GM21423 (cell line): ENCODE measurements at regions not wholly inside any gene's neighbourhood (a gene's known extent, or its start where the extent isn't known, plus 50 kb on each side); places are given as distances from the start of the nearest gene placed in this dataset.
"Not testable (repeated sequence)": the region's sequence is repeated elsewhere in the genome, so short reads cannot be mapped to it uniquely, and the experiment has no call there.

Experiments used
- ATAC-seq: cut with Tn5 transposase; IDR thresholded peaks from one replicate; pipeline ENCODE4 v1.9.1; 2021; ENCODE audit warnings: mild to moderate bottlenecking, moderate library complexity; ENCODE audit not compliant: unreplicated experiment

DNA sequence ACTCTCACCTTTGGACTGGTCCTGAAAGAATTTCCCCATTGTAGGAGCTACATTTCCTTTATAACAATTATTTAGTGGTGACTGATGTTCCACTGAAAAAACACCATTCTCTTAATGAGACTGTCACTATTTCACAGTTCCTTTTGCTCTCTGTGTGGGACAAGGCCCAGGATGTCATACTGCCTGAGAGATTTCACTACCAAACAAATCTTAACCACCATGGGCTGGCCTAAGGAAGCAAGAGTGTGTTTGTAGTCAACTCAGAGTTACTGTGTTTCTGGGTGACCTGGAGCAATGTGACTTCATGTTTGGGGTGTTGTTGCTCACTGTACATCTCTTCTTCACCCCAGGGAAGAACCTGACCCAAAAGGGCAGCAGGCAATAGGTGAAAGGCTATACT lies 50.1 kb upstream of the ZNF608 start:
- no peak for ATAC-seq

DNA sequence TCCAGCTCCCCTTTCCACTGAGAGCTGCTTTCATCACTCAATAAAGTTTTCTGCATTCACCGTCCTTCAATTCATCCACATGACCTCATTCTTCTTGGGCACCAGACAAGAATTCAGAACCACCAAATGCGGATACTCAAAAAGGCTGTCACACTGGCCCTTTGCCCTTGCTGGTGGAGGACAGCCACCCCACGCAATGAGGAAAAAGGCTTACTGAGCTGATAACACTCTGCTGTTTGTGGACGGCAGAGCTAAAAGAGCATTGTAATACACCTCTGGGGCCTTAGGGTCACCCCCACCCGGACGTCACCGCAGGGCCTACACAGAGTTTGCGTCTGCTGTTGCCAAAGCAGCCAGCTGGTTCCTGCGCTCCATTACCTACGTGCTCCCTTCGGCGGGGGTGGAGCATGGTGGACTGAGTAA lies 51.2 kb upstream of the ZNF608 start:
- ATAC-seq: no peak

DNA sequence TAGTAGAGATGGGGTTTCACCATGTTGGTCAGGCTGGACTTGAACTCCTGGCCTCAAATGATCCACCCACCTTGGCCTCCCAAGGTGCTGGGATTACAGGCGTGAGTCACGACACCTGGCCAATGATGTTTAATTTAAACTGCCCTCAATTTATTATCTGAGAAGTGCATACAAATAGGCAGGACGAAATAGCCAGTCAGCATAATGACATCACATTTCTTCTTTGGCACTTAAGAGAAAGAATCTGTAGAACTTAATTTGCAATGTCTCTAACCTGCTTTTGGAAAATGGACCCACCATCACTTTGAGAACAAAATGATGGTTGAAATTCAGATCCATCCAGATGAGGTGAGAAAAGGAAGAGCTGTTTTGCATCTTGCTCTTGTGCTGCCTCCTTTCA lies 52.5 kb upstream of the ZNF608 start:
- no peak for ATAC-seq

DNA sequence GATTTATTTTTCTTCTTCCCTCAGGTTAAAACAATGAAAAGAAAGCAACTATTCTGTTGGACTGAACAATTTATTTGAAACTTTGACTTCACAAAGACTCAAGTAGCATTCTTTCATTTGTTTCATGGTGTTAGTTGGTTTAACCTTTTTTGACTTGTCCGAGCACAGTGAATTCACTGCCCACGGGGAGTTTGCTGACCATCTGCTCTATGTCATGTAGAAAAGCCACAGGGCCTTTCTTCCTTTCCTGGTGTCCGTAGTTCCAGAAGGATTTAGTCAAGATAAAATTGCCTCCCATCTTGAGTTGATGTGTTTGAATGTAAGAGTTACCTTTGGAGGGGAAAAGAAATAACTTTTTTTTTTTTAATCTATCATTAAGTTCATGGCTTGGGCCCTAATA lies 55.1 kb upstream of the ZNF608 start:
- no peak for ATAC-seq

DNA sequence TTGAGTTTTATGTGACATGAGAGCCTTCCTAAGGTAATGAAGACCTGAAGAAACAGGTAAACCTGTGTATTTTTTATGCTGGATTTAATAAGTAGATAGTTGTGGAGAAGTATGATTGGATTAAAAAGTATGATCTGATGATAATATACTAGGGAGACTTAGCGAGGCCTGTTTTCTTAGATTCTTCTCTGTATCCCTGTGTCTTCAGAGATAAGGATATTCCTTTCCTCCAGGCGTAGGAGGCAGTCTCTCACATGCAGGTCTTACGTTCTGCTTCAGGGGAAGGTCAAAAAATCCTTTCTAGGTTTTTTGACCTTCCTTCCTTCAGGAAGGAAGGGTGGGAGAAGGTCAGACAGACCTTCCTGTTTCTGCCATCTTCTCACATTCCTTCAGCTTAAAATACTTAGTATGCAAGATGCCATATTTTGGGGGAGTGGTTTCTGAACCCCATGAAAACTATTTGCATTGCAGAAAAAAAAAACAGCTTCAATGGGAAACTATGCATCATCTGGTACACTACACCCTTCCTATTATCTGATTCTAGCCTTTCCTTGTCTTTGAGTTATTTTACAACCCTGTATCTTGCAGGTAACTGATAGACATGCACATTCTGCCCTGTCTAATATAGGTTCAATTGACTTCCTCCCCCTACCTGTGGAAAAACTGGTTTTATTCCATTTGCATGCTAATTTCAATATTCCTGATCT lies 57.3 kb upstream of the ZNF608 start:
- ATAC-seq: no peak

DNA sequence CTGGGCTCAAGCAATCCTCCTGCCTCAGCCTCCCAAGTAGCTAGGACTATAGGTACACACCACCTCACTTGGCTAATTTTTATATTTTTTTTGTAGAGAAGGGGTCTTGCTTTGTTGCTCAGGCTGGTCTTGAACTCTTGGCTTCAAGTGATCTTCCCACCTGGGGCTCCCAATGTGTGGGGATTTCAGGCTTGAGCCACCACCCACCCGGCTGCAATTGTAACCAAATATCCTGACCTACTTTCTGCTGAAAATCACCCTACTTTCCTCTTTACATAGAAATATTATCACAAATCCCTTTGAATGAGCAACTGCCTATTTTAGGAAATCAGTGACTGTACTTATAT lies 59.6 kb upstream of the ZNF608 start:
- ATAC-seq: no peak

DNA sequence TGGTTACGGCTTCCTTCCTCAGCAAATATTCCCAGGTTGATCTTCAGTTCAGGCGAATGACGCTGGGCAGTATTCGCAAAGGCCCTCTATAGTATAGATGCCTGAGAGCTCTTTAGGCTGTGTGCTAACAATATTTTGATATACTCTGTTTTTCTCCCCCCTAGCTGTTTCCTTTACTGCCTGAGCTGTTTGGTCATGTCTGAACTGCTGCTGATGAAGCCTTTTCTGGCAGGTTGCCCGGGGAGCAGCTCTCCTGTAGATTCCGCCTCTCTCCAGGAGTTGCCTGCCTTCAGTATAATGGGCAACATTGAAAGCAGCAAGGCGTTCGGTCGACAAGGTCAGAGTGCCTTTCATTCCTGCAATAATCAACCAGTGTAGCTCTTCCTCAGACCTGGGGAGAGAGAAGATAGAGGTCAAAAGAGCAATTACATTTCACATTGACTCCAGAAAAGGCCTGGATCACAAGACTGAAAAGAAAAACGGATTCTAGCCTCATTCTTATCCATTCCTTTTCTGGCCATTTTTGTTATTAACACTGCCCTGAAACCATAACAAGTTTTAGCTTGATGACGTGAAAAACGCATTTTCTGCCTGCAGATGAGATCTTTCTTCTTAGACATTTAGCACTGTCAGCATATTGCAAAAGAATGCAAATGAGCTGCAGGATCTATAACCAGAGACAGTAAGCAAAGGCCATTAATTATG lies 60.1 kb upstream of the ZNF608 start:
- no peak for ATAC-seq

DNA sequence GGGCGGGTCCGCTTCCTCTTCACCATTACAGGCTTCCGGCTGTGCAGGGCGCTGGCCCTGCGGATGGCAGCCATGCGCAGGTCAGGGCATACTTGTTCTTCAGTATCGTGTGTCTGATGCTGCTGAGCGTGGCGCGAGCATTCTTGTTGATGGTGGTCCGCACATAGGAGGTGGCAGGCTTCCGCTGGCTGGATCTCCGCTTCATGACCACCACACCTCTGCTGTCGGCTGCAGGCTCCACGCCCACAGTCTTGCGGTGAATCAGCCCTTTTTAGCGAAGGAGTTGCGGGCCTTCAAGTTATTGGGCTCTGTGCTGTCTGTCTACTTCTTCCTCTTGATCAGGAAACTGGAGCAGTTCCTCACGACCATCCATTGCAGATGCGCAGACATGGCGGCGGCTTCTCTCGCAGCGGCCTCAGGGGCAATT lies 62.4 kb upstream of the ZNF608 start:
- ATAC-seq: no peak

DNA sequence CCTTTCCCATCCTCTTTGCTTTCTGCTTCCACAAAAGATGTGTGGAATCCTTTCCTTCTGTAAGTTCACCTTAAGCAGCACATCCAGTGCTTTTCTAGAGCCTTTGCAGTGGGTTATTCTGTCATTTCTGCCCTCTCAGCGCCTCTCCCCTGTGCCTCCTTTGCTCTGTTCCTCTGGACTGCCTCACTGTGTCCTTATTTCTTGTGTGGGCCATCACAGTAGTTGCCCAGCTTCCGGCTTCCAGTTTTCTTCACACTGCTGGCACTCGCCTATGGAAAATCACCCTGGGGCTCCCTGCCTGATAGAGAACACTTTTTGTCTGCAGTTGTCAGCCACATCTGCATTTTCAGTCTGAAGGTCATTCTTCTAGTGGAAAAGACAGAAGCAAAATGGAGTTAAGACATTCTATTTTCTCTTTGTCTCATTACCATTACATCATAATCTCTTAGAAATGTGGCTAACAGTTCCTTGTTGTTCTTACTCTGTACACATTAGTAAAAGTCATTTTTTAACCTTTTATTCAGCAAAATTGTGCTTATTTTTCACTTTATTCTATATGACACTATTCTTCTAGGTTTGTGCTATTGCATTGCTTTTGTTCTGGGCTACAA lies 64.1 kb upstream of the ZNF608 start:
- ATAC-seq: no peak

DNA sequence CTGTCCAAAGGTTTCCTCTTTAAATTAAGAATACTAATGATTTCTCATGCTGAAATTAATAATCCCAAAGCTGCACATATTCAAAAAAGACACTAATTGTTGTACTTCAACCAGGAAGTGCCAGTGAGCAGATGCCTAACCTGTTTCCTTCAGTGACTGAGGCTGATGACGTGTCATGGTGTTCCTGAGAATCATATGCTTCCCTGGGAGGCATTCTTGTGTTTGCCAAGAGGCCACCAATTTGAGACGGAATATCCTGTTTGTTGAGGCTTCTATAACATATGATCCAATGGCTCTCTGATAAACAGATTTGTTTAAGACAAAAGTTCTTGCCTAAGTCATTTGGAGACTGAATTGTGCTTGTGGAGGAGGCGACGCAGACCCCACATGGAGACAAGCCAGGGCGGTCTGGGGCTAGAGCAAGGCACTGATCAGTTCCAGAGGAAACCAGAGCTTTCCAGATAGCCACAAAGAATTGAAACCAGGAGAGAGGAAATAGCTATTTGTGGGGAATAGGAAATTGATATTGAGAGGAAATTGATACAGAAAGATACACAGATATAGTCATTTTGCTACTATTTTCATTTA lies 66.4 kb upstream of the ZNF608 start:
- ATAC-seq: no peak

DNA sequence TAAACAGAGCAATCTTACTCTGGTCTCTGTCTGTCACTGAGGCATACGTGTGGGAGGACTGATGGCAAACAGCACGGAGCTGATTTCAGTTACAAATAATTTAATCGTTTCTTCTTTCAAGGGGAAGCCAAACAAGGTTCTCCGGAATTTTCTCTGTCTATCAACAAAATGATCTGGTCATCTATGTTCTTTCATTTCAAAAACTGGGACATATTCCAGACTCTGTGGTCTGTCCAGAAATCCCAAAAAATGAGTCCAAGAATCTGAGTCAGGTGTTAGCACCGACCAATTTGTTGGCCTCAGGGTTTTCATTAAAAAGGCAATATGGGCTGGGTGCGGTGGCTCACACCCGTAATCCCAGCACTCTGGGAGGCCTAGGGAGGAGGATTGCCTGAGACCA lies 69.9 kb upstream of the ZNF608 start:
- no peak for ATAC-seq

DNA sequence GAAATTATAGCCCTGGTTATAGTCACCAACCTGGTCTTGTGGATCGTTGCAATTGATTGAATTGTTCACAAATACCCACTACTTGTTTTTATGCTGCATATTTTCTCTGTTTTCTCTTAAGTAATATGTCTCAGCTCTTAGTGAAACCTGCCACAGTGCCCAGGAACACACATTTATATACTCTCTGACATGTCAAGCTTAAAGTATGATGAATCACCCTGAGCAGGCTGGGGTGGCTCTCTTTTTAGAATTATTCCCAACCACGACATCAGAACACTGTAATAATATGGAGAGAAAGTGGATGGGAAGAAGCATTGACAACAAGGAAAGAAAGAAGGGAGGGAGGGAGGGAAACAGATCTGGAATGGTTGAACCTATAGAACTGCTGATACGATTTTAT lies 72.8 kb upstream of the ZNF608 start:
- no peak for ATAC-seq

DNA sequence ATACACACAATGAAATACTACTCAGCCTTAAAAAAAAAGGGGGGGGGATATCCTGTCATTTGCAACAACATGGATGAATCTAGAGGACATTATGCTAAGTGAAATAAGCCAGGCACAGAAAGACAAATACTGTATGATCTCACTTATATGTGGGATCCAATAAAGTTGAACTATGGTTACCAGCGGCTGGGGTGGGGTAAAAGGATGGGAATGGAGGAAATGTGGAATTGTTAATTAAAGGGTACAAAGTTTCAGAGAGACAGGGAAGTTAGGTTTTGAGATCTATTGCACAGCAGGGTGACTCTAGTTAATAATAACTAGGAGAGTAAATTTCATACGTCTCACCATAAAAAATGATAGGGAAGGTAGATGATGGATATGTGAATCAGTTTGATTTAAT lies 76.2 kb upstream of the ZNF608 start:
- no peak for ATAC-seq

DNA sequence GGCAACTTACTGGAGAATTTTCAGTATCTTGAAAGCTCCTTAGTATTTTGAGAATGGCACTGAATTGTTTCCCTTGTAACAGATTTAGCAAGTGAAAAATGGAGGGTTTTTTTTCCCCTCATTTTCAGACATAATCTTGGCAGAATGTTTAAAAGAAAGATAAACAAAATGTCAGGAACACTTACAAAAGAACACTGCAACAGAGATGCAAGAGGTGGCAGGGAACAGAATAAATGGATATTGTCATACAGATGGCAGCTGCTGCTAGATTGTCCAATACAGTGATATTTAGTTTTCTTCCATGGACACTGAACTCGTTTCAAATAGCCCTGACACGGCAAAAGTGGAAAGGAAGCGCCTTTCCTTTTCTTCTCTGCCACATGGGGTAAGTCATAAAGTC lies 76.9 kb upstream of the ZNF608 start:
- ATAC-seq: no peak

DNA sequence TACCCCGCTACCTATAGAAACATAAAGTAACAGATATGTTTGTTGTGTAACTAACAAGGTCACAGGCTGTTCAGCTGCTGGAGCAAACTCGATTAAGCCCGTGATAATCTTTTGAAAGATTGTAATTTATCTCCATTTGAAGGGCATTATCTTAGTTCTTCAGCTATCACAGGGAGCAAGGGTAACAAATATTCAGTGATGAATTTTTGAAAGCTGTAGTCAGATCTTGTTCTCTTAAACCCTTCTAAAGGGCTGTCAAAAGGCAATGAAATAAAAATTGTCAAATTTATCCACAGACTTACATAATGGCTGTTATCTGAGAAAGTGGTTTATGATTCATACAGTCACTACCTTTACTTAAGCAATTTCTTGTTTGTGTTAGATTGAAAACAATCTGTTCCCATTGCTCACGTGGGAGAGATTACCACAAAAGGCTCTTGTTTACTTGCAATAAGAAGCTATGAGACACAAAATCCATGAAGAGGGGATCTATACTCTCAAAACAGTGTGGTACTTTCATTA lies 78.3 kb upstream of the ZNF608 start:
- no peak for ATAC-seq

DNA sequence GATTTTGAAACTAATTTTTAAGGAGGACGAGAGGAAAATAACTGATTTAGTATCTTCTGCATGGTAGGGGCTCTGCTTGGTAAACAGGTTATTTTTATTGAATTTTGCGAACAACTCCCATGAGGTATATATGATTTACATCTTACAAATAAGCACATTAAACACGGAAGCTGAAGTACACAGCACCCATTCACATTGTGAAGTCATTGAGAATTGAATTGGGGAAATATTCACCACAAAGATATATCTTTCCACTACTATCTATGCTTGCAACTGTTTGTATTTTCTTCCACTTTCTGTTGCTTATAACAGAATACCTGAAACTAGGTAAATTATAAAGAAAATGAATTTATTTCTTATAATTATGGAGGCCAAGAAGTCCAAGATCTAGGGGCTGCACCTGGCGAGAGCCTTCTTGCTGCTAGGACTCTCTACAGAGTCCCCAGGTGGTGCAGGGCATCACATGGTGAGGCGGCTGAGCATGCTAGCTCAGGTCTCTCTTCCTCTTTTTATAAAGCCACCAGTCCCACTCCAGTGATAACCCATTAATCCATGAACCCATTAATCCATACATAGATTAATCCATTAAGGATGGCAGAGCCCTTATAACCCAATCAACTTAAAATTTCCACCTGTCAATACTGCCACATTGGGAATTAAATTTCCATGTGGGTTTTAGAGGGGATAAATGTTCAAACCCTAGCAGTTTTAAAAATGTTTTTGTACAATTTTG lies 79.0 kb upstream of the ZNF608 start:
- peak; percentile 90 for ATAC-seq

DNA sequence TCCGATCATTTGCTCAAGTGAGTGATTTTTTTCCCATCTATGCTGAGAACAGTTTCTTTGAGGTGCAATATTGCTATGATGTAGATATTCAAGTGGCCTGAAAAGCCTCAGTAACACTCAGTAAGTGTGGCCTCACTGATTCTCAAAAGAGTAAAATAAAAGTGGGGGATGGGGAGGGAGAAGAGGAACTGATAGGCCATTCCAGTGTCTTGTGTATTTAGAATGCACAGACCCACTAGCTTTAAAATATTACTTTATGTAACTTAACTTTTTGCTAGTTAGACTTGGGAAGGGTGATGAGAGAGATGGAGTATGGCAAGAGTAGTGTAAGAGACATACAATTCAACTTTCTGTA lies 79.5 kb upstream of the ZNF608 start:
- ATAC-seq: no peak

DNA sequence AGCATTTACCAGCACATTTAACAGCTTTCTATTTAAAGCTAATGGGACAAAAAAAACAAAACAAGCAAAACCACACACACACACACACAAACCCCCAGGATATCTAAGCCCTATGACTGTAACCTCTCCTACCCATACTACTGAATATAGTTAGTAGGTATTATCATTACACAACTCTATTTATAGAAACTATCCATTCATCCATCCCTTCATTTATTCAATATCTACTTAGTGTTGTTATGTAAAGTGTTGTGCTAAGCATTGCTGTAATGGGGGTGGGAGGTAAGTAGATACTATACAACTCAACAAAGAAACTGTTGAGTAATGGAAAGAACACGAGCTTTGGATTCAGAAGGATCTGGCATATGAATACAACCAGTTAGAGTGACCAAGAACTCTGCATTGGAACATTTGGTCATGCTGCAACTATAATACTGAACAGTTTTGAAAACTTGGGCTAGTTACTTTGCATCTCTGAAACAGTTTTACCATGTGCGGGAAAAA lies 82.3 kb upstream of the ZNF608 start:
- no peak for ATAC-seq

DNA sequence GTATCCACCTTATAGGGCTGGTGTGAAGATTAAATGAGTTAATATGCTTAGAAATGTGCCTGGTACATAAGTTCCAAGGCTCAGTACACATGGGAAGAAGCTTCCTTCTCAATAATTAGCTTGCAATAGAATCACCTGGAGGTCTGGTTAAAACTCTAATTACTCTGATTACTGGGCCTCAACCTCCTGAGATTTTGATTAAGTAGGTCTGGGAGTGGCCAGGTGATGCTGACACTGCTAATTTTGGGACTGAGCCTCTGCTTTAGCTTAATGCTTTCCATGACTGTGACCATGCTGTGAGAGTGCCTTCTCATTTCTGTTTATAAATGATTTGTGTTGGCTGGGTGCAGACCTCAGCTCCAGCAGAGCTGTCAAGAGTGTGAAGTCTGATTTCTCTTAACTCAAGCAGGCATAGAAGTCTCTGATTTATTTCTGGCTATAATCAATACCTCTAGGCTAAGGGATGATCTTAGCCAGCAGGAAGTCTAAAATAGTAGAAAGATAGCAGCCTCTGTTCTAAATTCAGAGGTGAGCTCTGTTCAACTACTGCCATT lies 85.3 kb upstream of the ZNF608 start:
- ATAC-seq: no peak

DNA sequence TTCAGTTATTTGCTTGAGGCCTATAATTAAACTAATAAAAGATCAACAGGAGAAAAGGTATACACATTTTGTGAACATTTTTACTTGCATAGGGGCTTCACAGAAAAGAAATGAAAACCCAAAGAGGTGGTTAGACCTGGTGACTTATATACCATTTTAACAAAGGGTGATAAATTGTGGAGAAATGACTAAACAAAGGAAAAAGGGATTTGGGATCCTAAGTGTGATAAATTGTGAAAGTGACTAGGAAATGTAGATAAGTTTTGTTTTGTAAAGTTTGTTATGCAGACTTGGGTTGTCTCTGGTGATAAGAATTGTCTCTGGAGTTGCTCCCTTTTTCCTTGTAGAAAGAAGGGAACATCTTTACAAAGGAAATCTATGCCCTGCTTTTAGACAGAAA lies 86.1 kb upstream of the ZNF608 start:
- ATAC-seq: no peak

DNA sequence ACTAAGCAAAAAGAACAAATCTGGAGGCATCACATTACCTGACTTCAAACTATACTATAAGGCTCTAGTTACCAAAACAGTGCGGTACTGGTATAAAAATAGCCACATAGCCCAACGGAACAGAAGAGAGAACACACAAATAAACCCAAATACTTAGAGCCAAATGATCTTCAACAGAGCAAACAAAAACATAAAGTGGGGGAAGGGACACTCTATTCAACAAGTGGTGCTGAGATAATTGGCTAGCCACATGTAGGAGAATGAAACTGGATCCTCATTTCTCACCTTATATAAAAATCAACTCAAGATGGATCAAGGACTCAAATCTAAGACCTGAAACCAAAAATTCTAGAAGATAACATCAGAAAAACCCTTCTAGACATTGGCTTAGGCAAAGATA lies 89.9 kb upstream of the ZNF608 start:
- ATAC-seq: not testable (repeated sequence)
